ENCODE measurements at regions not wholly inside any gene's neighbourhood (a gene's known extent, or its start where the extent isn't known, plus 50 kb on each side); places are given as distances from the start of the nearest gene placed in this dataset.

DNA sequence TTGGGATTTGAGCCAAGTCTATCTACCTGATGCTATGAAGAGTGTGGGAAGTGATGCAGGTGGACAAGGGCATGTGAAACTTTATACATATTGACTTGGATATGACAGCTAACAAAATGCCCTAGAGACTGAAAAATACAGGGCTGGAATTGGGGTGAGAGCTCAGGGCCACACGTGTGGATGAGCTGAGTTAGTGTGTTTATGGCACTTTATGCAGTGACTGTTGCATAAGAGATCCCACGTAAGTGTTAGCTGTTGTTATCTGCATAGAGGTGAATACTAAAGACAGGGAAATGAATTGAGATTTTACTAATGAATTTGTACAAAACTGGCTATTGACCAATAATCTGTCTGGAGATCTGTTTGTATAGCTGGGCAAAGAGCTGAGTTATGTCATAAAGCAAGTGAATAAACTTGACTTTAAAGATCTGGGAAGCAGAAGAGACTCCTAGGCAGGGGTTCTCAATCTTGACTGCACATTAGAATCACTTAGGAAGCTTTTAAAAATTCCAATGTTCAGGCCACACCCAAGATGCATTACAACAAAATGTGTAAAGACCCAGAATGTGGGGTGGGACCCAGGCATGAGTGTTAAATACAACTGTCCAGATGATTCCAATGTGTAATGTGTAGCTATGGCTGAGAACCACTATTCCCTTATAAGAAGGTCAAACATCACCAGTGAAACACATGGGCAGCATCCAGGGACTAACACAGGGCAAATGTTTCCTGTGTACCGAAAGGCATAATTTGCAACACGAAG, 74.2 kb upstream of the STK17B start:
- no peak overlapping the region for H3K4me3 Mint-ChIP-seq
- no peak for DNase-seq (ENCODE audit: low read depth, low spot score)
- no peak overlapping the region for H3K27ac Mint-ChIP-seq (ENCODE audit: unreplicated experiment)
- no peaks in the 10 kb centered on the region for H3K4me1 Mint-ChIP-seq
- peaks cover 3% of the 10 kb centered on the region for H3K36me3 Mint-ChIP-seq (ENCODE audit: low read depth)
- H3K27me3 Mint-ChIP-seq (ENCODE audit: low read depth) = no peaks in the 10 kb centered on the region
- TF ChIP-seq, protein P1, sequence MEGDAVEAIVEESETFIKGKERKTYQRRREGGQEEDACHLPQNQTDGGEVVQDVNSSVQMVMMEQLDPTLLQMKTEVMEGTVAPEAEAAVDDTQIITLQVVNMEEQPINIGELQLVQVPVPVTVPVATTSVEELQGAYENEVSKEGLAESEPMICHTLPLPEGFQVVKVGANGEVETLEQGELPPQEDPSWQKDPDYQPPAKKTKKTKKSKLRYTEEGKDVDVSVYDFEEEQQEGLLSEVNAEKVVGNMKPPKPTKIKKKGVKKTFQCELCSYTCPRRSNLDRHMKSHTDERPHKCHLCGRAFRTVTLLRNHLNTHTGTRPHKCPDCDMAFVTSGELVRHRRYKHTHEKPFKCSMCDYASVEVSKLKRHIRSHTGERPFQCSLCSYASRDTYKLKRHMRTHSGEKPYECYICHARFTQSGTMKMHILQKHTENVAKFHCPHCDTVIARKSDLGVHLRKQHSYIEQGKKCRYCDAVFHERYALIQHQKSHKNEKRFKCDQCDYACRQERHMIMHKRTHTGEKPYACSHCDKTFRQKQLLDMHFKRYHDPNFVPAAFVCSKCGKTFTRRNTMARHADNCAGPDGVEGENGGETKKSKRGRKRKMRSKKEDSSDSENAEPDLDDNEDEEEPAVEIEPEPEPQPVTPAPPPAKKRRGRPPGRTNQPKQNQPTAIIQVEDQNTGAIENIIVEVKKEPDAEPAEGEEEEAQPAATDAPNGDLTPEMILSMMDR (conservative IDR thresholded peaks at IDR 0.05) = no peak
- no peaks in the 10 kb centered on the region for H3K9me3 Mint-ChIP-seq

DNA sequence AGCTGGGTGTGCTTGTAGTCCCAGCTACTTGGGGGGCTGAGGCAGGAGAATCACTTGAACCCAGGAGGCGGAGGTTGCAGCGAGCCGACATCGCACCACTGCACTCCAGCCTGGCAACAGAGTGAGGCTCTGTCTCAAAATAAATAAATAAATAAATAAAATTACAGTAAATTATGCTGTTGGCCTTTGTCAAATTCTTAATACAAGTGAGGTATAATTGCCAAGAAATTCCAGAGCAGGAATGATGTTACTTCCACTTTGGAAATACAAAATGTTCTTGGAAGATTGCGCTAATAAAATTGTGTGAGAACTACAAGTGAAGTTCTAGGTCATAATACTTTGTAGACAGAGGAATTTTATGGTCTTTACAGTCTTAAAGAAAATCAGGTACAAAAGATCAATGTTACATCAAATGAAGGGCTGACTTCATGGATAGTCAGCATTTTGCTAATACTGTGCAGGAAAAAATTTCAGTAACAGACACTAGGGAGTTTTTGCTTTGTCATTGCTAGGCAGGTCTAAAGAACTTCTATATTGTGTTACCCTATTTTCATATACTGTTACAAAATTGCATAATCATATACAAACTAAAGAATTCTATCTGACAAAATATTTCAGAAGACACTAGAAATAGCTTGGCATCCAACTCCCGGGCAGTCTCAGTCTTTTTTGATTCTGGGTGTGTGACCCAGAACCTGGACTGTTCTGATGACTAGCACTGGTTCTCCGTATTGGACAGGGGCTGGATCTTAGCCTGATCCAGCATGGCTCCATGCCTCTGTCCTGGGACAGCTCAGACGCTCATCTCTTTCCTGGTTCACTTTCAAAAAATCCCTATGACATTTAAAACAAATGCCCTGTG, 76.0 kb upstream of the STK17B start:
- Mint-ChIP-seq H3K36me3 (ENCODE audit: low read depth) (no peaks in the 10 kb centered on the region), H3K4me3 (no peak overlapping the region), H3K27ac (ENCODE audit: unreplicated experiment) (no peak overlapping the region), H3K9me3 (no peaks in the 10 kb centered on the region), H3K27me3 (ENCODE audit: low read depth) (no peaks in the 10 kb centered on the region), H3K4me1 (no peaks in the 10 kb centered on the region)
- no peak for DNase-seq (ENCODE audit: low read depth, low spot score)
- TF ChIP-seq, protein P1 (conservative IDR thresholded peaks at IDR 0.05) = no peak

DNA sequence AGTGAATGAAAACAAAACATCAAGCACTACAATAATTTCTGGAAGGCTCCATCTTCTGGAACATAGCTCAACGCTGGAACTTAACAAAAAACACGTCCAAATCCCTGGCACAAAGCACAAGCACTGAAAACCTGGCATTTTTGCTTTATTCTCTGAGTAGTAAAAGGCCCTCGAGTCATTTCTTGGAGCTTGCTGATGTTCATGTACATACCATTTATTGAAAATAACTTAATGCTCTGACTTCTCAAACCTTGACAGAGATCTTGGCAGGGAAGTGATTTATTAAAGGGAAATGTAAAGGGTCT, 76.5 kb upstream of the STK17B start:
- no peaks in the 10 kb centered on the region for H3K27me3 Mint-ChIP-seq (ENCODE audit: low read depth)
- no peaks in the 10 kb centered on the region for H3K9me3 Mint-ChIP-seq
- H3K4me3 Mint-ChIP-seq = no peak overlapping the region
- TF ChIP-seq, protein P1 (conservative IDR thresholded peaks at IDR 0.05) = no peak
- DNase-seq (ENCODE audit: low read depth, low spot score) = no peak
- H3K27ac Mint-ChIP-seq (ENCODE audit: unreplicated experiment) = no peak overlapping the region
- H3K4me1 Mint-ChIP-seq = no peaks in the 10 kb centered on the region
- peaks cover 3% of the 10 kb centered on the region for H3K36me3 Mint-ChIP-seq (ENCODE audit: low read depth)

DNA sequence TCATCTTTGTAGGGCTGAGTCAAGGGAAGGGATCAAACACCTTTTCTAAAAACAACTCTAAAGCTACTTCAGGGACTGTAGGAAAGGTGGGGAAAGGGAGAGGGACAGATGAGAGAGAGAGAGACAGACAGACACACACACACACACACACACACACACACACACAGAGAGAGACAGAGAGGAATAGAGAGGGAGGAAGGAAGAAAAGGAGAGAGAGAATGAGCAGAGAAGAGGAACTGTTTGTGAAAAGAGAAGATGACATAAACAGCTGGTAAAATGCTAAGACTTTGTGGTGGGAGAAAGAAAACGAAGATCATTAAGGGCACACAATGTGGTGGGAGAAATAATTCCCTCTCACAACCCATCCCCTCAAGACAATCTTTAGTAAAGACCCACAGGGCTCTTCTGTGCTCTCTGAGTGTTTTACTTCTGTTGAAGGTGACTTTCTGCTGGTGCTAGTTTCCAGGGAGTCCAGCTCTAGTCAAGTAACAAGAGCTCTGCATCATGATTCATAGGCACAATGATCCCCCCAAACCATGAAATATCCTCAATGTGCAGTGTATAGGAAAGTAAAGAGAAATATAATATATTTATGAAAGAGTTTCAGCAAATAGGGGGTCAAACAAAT, 77.2 kb upstream of the STK17B start:
- no peaks in the 10 kb centered on the region for H3K9me3 Mint-ChIP-seq
- DNase-seq (ENCODE audit: low read depth, low spot score) = no peak
- peaks cover 5% of the 10 kb centered on the region for H3K36me3 Mint-ChIP-seq (ENCODE audit: low read depth)
- TF ChIP-seq, protein P1 (conservative IDR thresholded peaks at IDR 0.05) = no peak
- no peak overlapping the region for H3K27ac Mint-ChIP-seq (ENCODE audit: unreplicated experiment)
- H3K27me3 Mint-ChIP-seq (ENCODE audit: low read depth) = no peaks in the 10 kb centered on the region
- no peak overlapping the region for H3K4me3 Mint-ChIP-seq
- no peaks in the 10 kb centered on the region for H3K4me1 Mint-ChIP-seq

DNA sequence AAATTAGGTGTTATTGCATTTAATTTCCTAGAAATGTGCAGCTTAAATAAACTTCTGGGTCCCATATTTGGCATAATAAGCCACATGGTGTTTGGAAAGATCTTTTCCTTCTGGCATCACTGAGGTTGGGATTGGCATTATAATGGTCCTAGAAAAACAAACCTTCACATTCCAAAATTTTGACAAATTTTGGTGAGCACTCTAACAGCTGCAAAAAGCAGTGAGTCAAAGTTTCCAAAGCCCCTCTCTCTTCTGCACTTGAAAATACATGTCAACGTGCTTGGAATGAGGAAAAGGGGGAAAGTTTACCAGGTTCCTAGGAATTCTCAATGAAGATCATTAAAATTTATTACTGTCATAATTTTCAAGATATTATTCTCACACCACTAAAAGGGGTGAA, 77.8 kb upstream of the STK17B start:
- DNase-seq (ENCODE audit: low read depth, low spot score) = no peak
- Mint-ChIP-seq H3K4me1 (no peaks in the 10 kb centered on the region), H3K36me3 (ENCODE audit: low read depth) (peaks cover 5% of the 10 kb centered on the region), H3K9me3 (no peaks in the 10 kb centered on the region), H3K4me3 (no peak overlapping the region), H3K27ac (ENCODE audit: unreplicated experiment) (no peak overlapping the region), H3K27me3 (ENCODE audit: low read depth) (no peaks in the 10 kb centered on the region)
- TF ChIP-seq, protein P1 (conservative IDR thresholded peaks at IDR 0.05) = no peak
